CD4-positive, alpha-beta T cell (primary cell): ENCODE measurements at regions not wholly inside any gene's neighbourhood (a gene's known extent, or its start where the extent isn't known, plus 50 kb on each side); places are given as distances from the start of the nearest gene placed in this dataset.

Experiments used
- ATAC-seq: fragments of 200-7000 bp; cut with Tn5 transposase; one replicate; pipeline ENCODE4 v1.10.0; 2022; ENCODE audit warnings: mild to moderate bottlenecking; ENCODE audit not compliant: poor library complexity
- CTCF ChIA-PET: fragments of 350-600 bp; sonication (Branson Sonifier 250); formaldehyde crosslinking; loops from one replicate; lab custom pipeline; 2021; ENCODE audit warnings: antibody characterized with exemption, inconsistent platforms; lab: Charles Lee
- POLR2A ChIA-PET: fragments of 350-600 bp; sonication (Branson Sonifier 250); formaldehyde crosslinking; loops from one replicate; lab custom pipeline; 2021; ENCODE audit warnings: antibody characterized with exemption, inconsistent platforms; lab: Charles Lee
- DNase-seq, 14 experiments: peaks; one replicate each; pipeline ENCODE4 v3.0.0-alpha.2; 2013 to 2020; ENCODE audit warnings: mixed read lengths in 2 of 14
- H3K27ac ChIP-seq, 2 donors: one replicate each; pipeline versions ENCODE4 v1.5.1 to v1.7.0; 2013; ENCODE audit warnings: low read length in 2 of 2, low read depth in 1 of 2, mild to moderate bottlenecking in 1 of 2
- H3K27me3 ChIP-seq, 2 experiments: 1 replicate in 1 of 2; 2 replicates in 1 of 2; pipeline versions ENCODE4 v1.6.1 to v1.7.0; 2013; ENCODE audit warnings: low read length in 2 of 2, control low read depth in 1 of 2, mild to moderate bottlenecking in 1 of 2, moderate library complexity in 1 of 2; ENCODE audit not compliant: insufficient read depth in 2 of 2, control insufficient read depth in 1 of 2
- H3K36me3 ChIP-seq: one replicate; pipeline ENCODE4 v1.6.1; 2013; ENCODE audit warnings: low read length, control low read depth; ENCODE audit not compliant: insufficient read depth
- H3K4me1 ChIP-seq: one replicate; pipeline ENCODE4 v1.6.1; 2013; ENCODE audit warnings: low read length, control low read depth; ENCODE audit not compliant: insufficient read depth
- H3K4me3 ChIP-seq: one replicate; pipeline ENCODE4 v1.5.1; 2013; ENCODE audit warnings: mild to moderate bottlenecking, low read length, moderate library complexity
- H3K9me3 ChIP-seq, 2 experiments: 1 replicate in 1 of 2; 2 replicates in 1 of 2; pipeline versions ENCODE4 v1.6.1 to v1.7.0; 2013; ENCODE audit warnings: low read length in 2 of 2, mild to moderate bottlenecking in 2 of 2, control low read depth in 1 of 2, moderate library complexity in 1 of 2; ENCODE audit not compliant: control insufficient read depth in 1 of 2, insufficient read depth in 1 of 2
- H3K27ac Mint-ChIP-seq: one replicate; pipeline ENCODE4 v1.8.0; 2020; ENCODE audit warnings: mixed read lengths
- H3K27me3 Mint-ChIP-seq: one replicate; pipeline ENCODE4 v1.8.0; 2021; ENCODE audit warnings: mixed read lengths
- H3K36me3 Mint-ChIP-seq: one replicate; pipeline ENCODE4 v1.8.0; 2021; ENCODE audit warnings: low read depth, mixed read lengths
- H3K4me1 Mint-ChIP-seq: one replicate; pipeline ENCODE4 v1.8.0; 2021; ENCODE audit warnings: low read depth, mixed read lengths
- H3K4me3 Mint-ChIP-seq: one replicate; pipeline ENCODE4 v1.8.0; 2020; ENCODE audit warnings: mild to moderate bottlenecking, mixed read lengths
- H3K9me3 Mint-ChIP-seq: one replicate; pipeline ENCODE4 v1.8.0; 2020; ENCODE audit warnings: mixed read lengths
- intact Hi-C, 2 experiments: fragments of 100-400 bp; cut with DNase I in 1 of 2; cut with micrococcal nuclease in 1 of 2; formaldehyde crosslinking; loops; one replicate each; pipeline versions ENCODE4 v1.15.1 to v1.9.0; 2023 to 2025; cut with DNase I, micrococcal nuclease
- TF ChIP-seq, protein P1 (sequence below): fragments of 200-600 bp; IDR thresholded peaks from one replicate; pipeline ENCODE4 v1.8.0; 2022; ENCODE audit warnings: antibody characterized with exemption, mild to moderate bottlenecking

DNA sequence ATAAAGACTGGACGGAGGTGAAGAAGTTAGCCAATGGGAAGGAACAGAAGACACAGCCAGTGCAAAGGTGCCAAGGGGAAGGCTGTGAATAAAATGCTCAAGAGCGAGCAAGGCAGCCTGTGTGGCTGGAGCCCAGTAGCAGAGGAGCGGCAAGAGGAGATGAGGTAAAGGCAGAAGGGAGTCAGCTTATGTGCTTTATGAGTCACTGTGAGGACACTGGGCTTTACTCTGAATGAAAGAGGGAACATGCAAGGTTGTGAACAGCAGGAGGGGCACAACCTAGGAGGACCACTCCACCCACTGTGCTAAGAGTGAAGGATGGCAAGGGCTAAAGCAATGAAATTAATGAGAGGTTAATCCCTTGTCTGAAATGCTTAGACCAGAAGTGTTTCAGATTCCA, 129.0 kb upstream of the ODAD2 start:
- no peak overlapping the region for H3K4me3 ChIP-seq
- ChIA-PET CTCF (no interaction called here), POLR2A (no interaction called here)
- no peaks in the 10 kb centered on the region for H3K4me1 ChIP-seq
- H3K27ac ChIP-seq = no peak overlapping the region
- ATAC-seq = no peak
- Mint-ChIP-seq H3K4me1 (no peaks in the 10 kb centered on the region), H3K9me3 (no peaks in the 10 kb centered on the region), H3K36me3 (peaks cover 87% of the 10 kb centered on the region), H3K4me3 (no peak overlapping the region), H3K27me3 (no peaks in the 10 kb centered on the region), H3K27ac (no peak overlapping the region)
- H3K36me3 ChIP-seq = peaks cover 24% of the 10 kb centered on the region
- no peaks in the 10 kb centered on the region for H3K9me3 ChIP-seq
- no peaks in the 10 kb centered on the region for H3K27me3 ChIP-seq
- intact Hi-C loops = no loop called here
- TF ChIP-seq, protein P1, sequence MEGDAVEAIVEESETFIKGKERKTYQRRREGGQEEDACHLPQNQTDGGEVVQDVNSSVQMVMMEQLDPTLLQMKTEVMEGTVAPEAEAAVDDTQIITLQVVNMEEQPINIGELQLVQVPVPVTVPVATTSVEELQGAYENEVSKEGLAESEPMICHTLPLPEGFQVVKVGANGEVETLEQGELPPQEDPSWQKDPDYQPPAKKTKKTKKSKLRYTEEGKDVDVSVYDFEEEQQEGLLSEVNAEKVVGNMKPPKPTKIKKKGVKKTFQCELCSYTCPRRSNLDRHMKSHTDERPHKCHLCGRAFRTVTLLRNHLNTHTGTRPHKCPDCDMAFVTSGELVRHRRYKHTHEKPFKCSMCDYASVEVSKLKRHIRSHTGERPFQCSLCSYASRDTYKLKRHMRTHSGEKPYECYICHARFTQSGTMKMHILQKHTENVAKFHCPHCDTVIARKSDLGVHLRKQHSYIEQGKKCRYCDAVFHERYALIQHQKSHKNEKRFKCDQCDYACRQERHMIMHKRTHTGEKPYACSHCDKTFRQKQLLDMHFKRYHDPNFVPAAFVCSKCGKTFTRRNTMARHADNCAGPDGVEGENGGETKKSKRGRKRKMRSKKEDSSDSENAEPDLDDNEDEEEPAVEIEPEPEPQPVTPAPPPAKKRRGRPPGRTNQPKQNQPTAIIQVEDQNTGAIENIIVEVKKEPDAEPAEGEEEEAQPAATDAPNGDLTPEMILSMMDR = no peak
- no peak for DNase-seq

DNA sequence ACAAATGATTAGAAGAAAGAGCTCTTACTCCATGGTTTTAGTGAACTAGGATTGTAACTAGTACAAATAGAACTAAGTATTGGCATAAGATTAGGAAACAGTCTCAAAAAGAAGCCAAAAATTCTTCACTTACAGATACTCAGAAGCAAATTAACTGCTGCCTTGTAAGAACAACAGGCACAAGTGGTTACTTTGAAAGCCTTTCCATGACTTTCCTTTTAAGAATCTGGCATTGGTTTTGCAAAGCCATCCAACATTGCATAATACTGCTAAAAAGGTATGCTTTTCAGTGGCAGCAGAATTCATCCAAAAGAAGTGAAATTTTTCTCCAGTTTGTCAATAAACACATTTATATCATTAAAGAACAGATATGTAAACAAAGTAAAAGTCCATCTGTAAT, 126.8 kb upstream of the ODAD2 start:
- H3K27me3 ChIP-seq = no peaks in the 10 kb centered on the region
- no peak overlapping the region for H3K4me3 ChIP-seq
- Mint-ChIP-seq H3K27me3 (no peaks in the 10 kb centered on the region), H3K27ac (no peak overlapping the region), H3K36me3 (peaks cover 94% of the 10 kb centered on the region), H3K4me1 (no peaks in the 10 kb centered on the region), H3K9me3 (no peaks in the 10 kb centered on the region), H3K4me3 (no peak overlapping the region)
- H3K27ac ChIP-seq = no peak overlapping the region
- peaks cover 22% of the 10 kb centered on the region for H3K36me3 ChIP-seq
- ChIA-PET CTCF (no interaction called here), POLR2A (no interaction called here)
- TF ChIP-seq, protein P1 = no peak
- DNase-seq (no peak), ATAC-seq (no peak)
- no peaks in the 10 kb centered on the region for H3K9me3 ChIP-seq
- H3K4me1 ChIP-seq = no peaks in the 10 kb centered on the region
- intact Hi-C loops = no loop called here

- H3K4me1 Mint-ChIP-seq = no peaks in the 10 kb centered on the region
- peaks cover 79% of the 10 kb centered on the region for H3K36me3 Mint-ChIP-seq
- Histone ChIP-seq H3K9me3 (no peaks in the 10 kb centered on the region), H3K4me1 (no peaks in the 10 kb centered on the region), H3K4me3 (no peak overlapping the region), H3K27ac (no peak overlapping the region), H3K36me3 (peaks cover 24% of the 10 kb centered on the region), H3K27me3 (no peaks in the 10 kb centered on the region)
- no peaks in the 10 kb centered on the region for H3K9me3 Mint-ChIP-seq
- ChIA-PET CTCF (interaction anchor here (0.5 to 1.2 kb wide), 3 partner anchors 41 to 1333 kb away, joined by 3 to 4 read pairs (median 3); no protein-coding TSS in a partner anchor), POLR2A (no interaction called here)
- H3K27ac Mint-ChIP-seq = no peak overlapping the region
- no peaks in the 10 kb centered on the region for H3K27me3 Mint-ChIP-seq
- TF ChIP-seq, protein P1 = no peak
- intact Hi-C loops = no loop called here
- DNase-seq (no peak), ATAC-seq (no peak)
- no peak overlapping the region for H3K4me3 Mint-ChIP-seq
These were observed 121.9 kb upstream of the ODAD2 start for GRCh38 chr10:28120795-28121194.
